Skeletal muscle cell (primary cell): ENCODE measurements at regions not wholly inside any gene's neighbourhood (a gene's known extent, or its start where the extent isn't known, plus 50 kb on each side); places are given as distances from the start of the nearest gene placed in this dataset.

ENCODE experiments used
- DNase-seq: peaks from one replicate; pipeline ENCODE4 v3.0.0-alpha.2; 2010; ENCODE audit warnings: low read depth
- H3K4me3 ChIP-seq: 2 replicates; pipeline ENCODE4 v1.5.1; 2011; ENCODE audit warnings: low read depth, mild to moderate bottlenecking, control low read depth, low read length, moderate library complexity

DNA sequence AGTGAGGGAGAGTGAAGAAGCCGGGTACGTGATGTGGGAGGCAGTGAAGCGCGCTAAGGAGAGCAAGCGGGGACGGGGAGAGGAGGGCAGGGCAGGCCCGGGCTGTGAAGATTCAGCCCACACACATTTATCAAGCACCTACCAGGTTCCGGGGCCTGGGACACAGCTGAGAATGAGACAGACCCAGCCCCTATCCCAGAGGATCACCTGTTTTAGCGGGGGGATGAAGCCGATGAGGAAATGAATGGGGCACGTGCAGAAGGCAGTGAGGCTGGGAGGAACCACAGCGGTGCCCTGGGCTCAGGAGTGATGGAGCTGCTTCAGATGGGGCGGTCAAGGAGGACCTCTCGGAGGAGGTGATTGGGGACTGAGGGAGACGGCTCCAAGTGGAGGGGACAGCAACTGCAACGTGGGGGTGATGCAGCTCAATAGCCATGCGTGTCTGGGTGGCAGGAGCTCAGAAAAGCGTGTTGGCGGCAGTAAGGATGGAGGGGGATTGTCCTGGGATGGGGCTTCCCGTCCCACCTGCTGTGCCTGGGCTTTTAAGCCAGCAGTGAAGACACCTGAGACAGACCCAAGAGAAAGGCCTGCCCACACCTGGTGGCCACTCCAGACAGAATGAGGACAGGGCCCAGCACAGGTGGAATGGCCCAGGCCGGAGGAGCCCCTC is 77.5 kb upstream of the UNC5A start:
- no peak for DNase-seq
- no peak overlapping the region for H3K4me3 ChIP-seq

GRCh38 chr5:176733406-176734262 is 76.7 kb upstream of the UNC5A start:
- no peak for DNase-seq
- H3K4me3 ChIP-seq, result no peak overlapping the region

- DNase-seq, result no peak
- H3K4me3 ChIP-seq, result no peak overlapping the region
Measured at GRCh38 chr5:176734756-176735342, 75.5 kb upstream of the UNC5A start.

DNA sequence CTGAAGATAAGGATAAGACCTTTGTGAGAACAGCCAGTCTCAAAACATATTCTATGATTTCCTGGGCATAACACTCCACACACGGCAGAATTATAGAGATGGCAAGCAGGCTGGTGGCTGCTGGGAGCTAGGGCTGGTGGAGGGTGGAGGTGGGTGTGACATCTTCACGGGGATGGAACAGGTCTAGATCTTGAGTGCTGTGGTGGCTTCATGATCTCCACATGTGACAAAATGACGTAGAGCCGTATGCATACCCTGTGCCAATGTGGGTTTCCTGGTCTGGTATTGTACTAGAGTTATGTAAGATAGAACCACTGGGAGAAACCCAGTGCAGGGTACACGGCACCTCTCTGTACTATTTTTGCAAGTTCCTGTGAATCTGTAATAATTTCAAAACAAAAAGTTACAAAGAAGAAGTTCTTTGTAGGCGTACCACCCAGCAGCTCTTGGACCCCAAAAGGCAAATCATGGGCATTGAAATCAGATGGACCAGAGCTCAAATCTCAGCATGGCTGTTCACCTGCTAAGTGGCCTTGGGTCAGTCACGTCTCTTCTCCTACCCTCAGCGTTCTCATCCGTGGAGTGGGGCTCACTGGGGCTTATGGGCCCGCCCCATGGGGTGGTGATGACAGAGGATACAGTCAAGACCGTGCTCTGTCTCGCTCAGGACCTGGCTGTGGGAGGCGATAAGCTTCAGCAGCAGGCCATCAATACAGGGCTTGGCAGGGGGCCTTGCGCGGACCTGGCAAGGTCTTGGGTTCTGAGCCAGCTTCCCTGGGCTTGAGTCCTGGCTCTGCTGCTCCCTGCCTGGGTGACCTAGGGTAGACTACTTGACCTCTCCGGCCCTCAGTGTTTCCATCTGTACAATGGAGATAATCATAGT is 74.7 kb upstream of the UNC5A start:
- no peak for DNase-seq
- H3K4me3 ChIP-seq, result no peak overlapping the region

DNA sequence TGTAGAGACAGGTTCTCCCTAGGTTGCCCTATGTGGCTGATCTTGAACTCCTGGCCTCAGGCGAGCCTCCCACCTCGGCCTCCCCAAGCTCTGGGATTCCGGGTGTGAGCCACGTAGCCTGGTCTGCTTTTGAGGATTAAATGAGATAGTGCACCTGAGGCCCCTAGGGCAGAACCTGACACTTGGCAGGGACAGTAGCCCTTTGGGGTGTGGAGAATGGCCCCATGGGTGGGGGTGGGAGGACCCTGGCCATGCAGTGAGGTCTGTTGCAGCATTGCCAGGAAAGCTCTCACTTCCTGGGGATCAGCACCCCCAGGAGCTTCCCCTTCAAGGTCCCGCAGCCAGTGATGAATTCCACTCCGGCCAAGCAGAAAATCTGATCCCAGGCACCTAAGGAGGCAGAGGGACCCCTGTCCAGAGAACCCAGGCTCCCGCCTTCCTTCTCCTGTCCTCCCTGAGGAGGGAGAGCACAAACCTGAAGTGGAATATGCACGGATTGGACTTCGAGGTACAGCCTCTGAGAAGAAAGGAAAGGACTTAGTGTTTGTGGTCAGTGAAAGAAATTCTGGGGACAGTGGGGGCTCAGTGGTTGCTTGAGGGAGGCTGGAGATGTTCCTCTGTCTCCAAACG is 73.9 kb upstream of the UNC5A start:
- H3K4me3 ChIP-seq, result no peak overlapping the region
- no peak for DNase-seq

DNA sequence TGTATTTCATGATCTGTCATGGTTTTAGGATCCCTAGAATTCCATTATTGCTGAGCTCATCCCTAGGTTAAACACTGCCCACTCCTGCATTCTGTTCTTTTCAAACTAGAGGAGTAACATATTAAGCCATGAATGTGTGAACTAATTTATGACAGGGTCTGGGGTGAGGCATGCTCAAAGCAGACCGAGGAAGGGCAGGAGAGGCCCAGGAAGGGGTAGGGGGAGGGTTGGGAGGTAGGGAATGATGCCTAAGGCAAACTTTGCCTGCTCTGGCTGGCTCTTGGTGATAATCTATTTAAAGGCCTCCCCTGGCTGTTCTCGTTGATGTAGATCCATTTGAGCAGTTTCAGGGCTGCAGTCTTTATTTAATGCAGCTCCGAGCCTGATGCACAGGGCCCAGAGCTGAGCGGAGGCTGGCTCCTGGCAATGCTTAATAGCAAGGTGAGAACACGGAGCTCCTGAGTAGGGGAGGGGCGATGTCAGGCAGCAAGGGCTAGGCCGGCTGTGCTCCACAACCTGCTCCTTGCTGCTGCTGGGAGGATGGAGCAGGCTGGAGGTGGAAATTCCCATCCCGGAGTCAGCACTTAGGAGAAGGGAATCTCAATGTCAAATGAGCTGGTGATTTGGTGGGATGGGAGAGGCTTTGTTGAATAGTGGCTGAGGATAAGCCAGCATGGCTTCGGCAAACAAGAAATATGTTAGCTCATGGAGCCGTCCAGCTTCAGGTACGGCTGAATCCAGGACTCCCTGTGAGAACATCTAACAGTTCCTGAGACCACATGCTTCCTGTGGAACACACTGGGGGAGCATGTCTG is 73.2 kb upstream of the UNC5A start:
- no peak overlapping the region for H3K4me3 ChIP-seq

DNA sequence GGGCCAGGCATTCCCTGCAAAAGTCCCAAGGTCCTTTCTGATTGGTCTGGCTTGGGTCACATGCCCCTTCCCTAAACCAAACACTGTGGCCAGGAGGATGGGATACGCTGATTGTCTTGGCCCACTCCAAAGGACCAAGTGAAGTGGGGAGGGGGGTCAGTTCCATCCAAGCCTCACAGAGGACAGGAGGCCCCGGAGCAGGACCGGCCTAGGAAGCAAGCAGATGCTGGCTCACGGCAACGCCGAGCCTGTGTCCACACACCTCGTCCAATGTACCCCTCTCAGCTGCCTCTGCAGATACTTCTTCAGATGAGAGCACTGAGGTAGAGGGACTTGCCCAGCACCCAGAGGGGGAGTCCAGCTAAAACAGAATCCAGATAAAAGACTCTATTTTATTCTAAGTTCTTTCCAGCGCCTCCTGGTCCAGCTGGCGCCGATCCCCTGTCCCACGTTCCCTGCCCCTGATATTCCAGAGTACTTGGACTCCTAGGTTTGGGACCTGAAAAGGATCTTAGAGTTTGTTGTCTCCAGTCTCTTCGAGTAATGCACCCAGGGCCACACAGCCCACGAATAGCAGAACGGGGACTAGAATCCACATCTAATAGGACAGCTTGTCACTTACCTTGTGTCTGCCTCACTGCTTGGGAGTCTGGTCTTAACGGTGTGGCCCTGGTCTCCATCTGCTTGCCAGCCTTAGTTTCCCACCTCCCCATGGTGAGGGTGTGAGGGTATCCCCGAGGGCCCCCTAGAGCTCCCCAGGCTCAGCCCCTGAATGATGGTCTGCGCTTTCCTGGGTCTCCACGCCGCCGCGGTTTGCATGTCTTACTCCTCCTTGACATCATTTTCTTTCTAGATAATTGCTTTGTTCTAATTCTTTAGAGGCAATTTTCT is 72.4 kb upstream of the UNC5A start:
- no peak for DNase-seq
- H3K4me3 ChIP-seq, result no peak overlapping the region

More for the DNA sequence above, 73.2 kb upstream of the UNC5A start:
- DNase-seq, result no peak

DNA sequence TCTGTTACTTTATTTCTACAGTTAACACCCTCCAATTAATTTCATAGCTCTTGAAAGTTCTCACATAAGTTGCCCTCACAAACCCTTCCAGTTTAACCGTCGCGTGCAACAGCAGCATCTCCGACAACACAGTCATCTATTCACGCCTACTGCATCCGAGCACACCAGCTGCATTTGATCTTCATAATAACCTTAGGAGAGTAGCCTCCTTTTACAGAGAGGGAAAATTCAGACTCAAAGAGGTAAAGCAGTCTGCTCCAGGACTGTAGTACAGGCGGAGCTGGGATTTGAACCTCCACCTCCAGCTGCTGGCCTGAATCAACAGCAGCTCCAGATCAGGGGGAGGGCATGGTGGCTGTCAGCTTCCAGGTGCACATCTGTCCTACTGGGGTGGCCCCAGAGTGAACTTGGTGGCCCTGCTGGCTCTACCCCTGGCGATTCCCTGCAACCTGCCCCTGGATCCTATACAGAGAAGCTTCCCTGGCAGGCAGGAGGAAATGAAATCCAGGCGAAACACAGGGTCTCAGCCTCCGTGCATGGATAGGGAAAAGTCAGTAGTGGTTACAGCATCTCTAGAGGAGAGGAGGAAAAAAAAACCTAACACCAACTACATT is 71.6 kb upstream of the UNC5A start:
- H3K4me3 ChIP-seq, result no peak overlapping the region

DNA sequence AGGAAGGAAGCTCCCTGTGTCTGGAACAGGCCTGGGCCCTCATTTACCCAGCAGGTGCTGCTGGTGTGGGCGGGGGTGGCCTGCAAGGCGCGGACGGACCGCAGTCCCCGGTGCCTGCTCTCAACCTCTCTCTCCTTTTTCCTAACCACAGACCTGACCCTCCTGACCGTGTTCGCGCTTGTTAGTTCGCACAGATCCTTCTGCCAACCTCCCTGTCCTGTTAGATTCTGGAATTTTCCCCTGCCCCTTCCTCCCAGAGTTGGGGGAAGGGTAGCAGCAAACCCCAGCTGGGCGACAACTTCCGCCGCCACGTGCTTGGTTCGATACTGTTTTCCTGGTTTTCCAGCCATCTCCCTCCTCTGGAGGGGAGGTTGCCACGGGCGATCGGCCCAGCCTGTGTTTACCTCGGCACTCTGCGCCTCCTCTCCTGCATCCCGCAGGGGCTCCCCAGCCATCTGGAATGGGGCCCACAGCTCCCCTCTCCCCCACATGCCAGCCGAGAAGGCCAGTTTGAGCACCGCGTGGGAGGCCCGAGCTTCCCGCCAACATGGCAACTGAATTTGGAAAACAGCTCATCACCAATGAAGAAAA is 70.8 kb upstream of the UNC5A start:
- no peak for DNase-seq
- H3K4me3 ChIP-seq, result no peak overlapping the region

More for the DNA sequence above, 71.6 kb upstream of the UNC5A start:
- no peak for DNase-seq

DNA sequence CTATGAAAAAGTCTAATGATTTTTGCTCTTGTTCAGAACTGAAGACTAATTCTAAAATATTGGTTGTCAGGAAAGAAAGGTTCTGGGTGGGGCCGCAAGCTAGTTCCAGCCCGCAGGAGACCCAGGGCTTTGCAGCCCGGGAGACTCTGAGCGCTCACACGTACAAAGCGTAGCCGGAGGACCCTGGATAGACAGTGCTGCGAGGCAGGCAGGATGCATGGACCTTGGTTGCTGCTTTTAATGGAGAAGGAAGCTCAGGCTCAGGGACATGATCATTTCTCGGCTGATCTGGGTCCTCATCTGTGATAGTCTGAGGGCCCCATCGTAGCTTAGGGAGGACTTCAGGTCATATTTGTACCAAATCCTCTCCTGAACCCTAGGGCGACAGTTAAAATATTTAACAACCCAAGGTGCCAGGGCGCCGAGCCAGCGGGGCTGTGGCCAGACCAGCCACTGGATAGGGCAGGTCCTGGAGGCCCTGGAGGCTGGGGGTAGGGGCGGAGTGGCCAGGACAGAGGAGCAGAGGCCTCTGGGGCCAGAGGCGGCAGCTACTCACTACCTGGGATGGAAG is 70.1 kb upstream of the UNC5A start:
- no peak for DNase-seq
- H3K4me3 ChIP-seq, result no peak overlapping the region

- DNase-seq, result no peak
- H3K4me3 ChIP-seq, result no peak overlapping the region
Measured at GRCh38 chr5:176740702-176741496, 69.5 kb upstream of the UNC5A start.

DNA sequence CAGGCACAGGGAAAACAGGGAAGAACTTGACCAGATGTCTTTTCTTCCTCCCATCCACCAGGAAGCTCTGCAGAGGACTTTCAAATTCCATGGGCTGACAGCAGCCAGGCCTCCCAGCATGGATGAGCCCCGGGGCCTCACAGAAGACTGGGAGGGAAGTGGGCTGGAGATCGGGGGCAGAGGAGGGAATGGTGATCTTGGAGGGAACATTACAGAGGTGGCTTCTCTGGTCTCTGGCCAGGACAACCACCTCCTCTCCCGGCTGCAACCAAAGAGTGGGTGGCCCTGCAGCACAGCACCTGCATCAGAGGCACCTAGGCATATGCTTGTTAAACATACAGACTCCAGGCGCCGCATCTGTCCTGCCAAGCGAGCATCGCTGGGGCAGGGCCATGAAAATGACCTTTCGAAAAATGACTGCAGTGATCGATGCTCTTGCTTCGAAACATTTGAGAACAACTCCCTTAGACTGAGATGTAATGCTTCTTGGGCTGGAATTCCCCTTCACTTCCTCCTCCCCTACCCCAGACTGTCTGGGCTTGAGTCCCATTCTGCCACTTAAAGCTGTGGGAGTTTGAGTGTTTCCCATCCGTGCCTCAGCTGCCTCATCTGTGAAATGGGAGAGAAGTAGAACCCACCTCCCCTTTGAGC is 68.7 kb upstream of the UNC5A start:
- no peak overlapping the region for H3K4me3 ChIP-seq
- no peak for DNase-seq

DNA sequence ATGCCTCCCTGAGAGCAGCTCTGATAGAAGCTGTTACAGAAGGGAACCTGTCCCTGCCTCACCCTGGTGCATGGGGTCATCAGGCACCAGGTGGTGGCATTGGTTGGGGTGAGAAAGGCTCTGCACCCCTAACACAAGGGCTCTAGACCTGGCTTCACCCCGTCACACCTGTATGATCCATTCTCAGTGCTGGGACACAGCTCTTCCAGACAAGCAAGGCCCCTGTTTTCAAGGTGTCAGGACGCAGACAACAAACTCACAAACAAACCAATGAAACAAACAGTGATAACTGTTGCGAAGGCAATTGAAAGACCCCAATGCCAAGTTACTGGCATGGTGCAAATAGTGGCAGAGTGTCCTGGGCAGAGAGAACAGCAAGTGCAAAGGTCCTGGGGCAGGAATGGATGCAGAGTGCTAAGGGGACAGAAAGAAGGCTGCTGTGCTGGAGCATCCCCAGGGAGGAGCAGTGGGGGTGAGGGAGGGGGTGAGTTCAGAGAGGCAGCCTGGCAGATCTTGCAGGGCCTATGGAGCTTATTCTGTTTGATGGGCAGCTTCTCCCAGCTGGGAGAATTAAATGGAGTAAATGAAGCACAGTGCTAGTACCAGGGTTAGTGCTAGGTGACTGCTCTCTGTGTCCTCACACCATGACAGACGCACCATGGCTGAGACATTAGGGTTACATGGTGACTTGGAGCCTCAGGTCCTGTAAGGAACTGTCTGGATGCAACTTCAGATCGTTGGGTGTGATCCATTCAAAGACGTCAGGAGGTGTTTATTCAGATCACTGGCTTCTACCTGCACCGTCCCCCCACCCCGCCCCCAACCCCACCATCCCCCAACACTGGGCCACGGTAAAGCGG is 67.9 kb upstream of the UNC5A start:
- DNase-seq, result no peak

GRCh38 chr5:176743136-176743861 is 67.1 kb upstream of the UNC5A start:
- no peak for DNase-seq
- no peak overlapping the region for H3K4me3 ChIP-seq

More for the DNA sequence above, 67.9 kb upstream of the UNC5A start:
- H3K4me3 ChIP-seq, result no peak overlapping the region
